Glutamatergic neuron (in vitro differentiated cells): ENCODE measurements at regions not wholly inside any gene's neighbourhood (a gene's known extent, or its start where the extent isn't known, plus 50 kb on each side); places are given as distances from the start of the nearest gene placed in this dataset.

ENCODE experiments used
- DNase-seq: peaks from one replicate; pipeline ENCODE4 v3.0.0; 2022
- H3K27ac Mint-ChIP-seq: one replicate; pipeline ENCODE4 v1.8.0; 2020; ENCODE audit warnings: mild to moderate bottlenecking, mixed read lengths, inconsistent platforms; ENCODE audit not compliant: unreplicated experiment
- H3K27me3 Mint-ChIP-seq: one replicate; pipeline ENCODE4 v1.8.0; 2020; ENCODE audit warnings: mild to moderate bottlenecking, moderate library complexity, mixed read lengths, inconsistent platforms; ENCODE audit not compliant: unreplicated experiment
- H3K36me3 Mint-ChIP-seq: one replicate; pipeline ENCODE4 v1.8.0; 2020; ENCODE audit warnings: mild to moderate bottlenecking, mixed read lengths, inconsistent platforms; ENCODE audit not compliant: unreplicated experiment
- H3K4me1 Mint-ChIP-seq: one replicate; pipeline ENCODE4 v1.8.0; 2020; ENCODE audit warnings: mild to moderate bottlenecking, low read depth, mixed read lengths, inconsistent platforms; ENCODE audit not compliant: unreplicated experiment
- H3K4me3 Mint-ChIP-seq: one replicate; pipeline ENCODE4 v1.8.0; 2020; ENCODE audit warnings: mild to moderate bottlenecking, mixed read lengths, inconsistent platforms; ENCODE audit not compliant: unreplicated experiment
- H3K9me3 Mint-ChIP-seq: one replicate; pipeline ENCODE4 v1.8.0; 2020; ENCODE audit warnings: mild to moderate bottlenecking, moderate library complexity, mixed read lengths, inconsistent platforms; ENCODE audit not compliant: unreplicated experiment
- TF ChIP-seq, protein P1 (sequence below): fragments of 200-600 bp; sonication (generic); IDR thresholded peaks from one replicate; pipeline ENCODE4 v1.5.0; 2021; ENCODE audit not compliant: partially characterized antibody, unreplicated experiment

DNA sequence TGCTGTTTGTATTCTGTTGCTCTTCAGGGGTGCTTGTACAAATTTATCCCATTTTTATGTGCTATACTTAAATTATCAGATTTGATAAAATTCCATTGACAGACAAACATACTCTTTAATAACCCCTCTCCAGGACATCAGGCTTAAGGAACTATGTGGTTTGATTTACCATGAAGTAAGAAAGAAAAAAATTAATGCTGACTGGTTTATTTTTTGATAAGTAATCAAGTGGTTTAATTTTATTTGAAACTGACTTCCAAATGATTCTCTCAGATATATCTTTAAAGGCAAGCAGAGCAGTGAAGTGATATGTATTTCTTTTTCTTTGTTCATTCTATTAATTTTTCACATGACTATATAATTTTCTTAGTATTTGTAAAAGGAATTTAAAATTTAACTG is 1168.1 kb downstream of the OLFM4 start:
- no peaks in the 10 kb centered on the region for H3K36me3 Mint-ChIP-seq
- H3K27me3 Mint-ChIP-seq: no peaks in the 10 kb centered on the region

GRCh38 chr13:54198911-54199310 is 1170.3 kb downstream of the OLFM4 start:
- Mint-ChIP-seq H3K27ac (no peak overlapping the region), H3K27me3 (no peaks in the 10 kb centered on the region), H3K36me3 (no peaks in the 10 kb centered on the region), H3K4me1 (no peaks in the 10 kb centered on the region), H3K4me3 (no peak overlapping the region), H3K9me3 (no peaks in the 10 kb centered on the region)
- DNase-seq: no peak
- TF ChIP-seq, protein P1, sequence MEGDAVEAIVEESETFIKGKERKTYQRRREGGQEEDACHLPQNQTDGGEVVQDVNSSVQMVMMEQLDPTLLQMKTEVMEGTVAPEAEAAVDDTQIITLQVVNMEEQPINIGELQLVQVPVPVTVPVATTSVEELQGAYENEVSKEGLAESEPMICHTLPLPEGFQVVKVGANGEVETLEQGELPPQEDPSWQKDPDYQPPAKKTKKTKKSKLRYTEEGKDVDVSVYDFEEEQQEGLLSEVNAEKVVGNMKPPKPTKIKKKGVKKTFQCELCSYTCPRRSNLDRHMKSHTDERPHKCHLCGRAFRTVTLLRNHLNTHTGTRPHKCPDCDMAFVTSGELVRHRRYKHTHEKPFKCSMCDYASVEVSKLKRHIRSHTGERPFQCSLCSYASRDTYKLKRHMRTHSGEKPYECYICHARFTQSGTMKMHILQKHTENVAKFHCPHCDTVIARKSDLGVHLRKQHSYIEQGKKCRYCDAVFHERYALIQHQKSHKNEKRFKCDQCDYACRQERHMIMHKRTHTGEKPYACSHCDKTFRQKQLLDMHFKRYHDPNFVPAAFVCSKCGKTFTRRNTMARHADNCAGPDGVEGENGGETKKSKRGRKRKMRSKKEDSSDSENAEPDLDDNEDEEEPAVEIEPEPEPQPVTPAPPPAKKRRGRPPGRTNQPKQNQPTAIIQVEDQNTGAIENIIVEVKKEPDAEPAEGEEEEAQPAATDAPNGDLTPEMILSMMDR: no peak

More for the DNA sequence above, 1168.1 kb downstream of the OLFM4 start:
- TF ChIP-seq, protein P1: no peak
- Mint-ChIP-seq H3K4me3 (no peak overlapping the region), H3K27ac (no peak overlapping the region), H3K4me1 (no peaks in the 10 kb centered on the region), H3K9me3 (no peaks in the 10 kb centered on the region)
- DNase-seq: no peak

DNA sequence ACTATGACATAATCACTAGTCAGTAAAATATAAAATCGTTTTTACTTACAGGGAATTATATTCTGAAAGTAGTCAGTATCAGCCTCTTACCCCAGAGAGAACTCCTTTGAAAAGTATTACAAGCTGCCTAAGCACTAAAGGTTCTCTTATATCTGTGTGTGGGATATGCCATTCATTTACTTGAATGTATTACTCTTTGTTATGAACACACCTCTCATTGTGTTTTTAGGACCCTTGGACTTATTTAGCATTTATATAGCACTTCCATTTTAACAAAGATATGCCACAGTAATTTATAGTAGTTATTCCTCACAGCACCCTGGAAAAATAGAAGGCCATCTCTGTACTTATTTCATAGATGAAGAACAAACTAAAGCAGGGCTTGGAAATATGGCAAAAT is 1178.0 kb downstream of the OLFM4 start:
- H3K4me3 Mint-ChIP-seq: no peak overlapping the region
- H3K36me3 Mint-ChIP-seq: no peaks in the 10 kb centered on the region
- no peak overlapping the region for H3K27ac Mint-ChIP-seq
- H3K4me1 Mint-ChIP-seq: no peaks in the 10 kb centered on the region
- H3K27me3 Mint-ChIP-seq: no peaks in the 10 kb centered on the region
- H3K9me3 Mint-ChIP-seq: no peaks in the 10 kb centered on the region
- DNase-seq: no peak
- TF ChIP-seq, protein P1: no peak

- DNase-seq: no peak
- Mint-ChIP-seq H3K4me1 (no peaks in the 10 kb centered on the region), H3K9me3 (no peaks in the 10 kb centered on the region), H3K36me3 (no peaks in the 10 kb centered on the region), H3K4me3 (no peak overlapping the region), H3K27ac (no peak overlapping the region), H3K27me3 (no peaks in the 10 kb centered on the region)
- TF ChIP-seq, protein P1: no peak
Measured at GRCh38 chr13:54210397-54211049, 1181.9 kb downstream of the OLFM4 start.

- Mint-ChIP-seq H3K36me3 (peaks cover 8% of the 10 kb centered on the region), H3K27ac (no peak overlapping the region), H3K27me3 (peaks cover 4% of the 10 kb centered on the region), H3K9me3 (peaks cover 1% of the 10 kb centered on the region), H3K4me1 (no peaks in the 10 kb centered on the region), H3K4me3 (no peak overlapping the region)
- no peak for DNase-seq
- TF ChIP-seq, protein P1: no peak
Measured at GRCh38 chr13:54216221-54216620, 1187.6 kb downstream of the OLFM4 start.
